Stimulated activated CD8-positive, alpha-beta memory T cell treated with anti-CD3 and anti-CD28 coated beads, Interleukin-4, amount 100 ng/mL, for 4 hours (primary cell): ENCODE measurements at regions not wholly inside any gene's neighbourhood (a gene's known extent, or its start where the extent isn't known, plus 50 kb on each side); places are given as distances from the start of the nearest gene placed in this dataset.
"Not testable (repeated sequence)": the region's sequence is repeated elsewhere in the genome, so short reads cannot be mapped to it uniquely, and the experiment has no call there.

ENCODE experiments used
- DNase-seq, 2 donors: peaks; one replicate each; pipeline ENCODE4 v3.0.0-alpha.2; 2020; ENCODE audit warnings: low read depth in 2 of 2, low spot score in 1 of 2

- no peak for DNase-seq
Measured at GRCh38 chr13:83008212-83008929, 873.9 kb downstream of the SLITRK1 start.

GRCh38 chr13:83007226-83007625 is 875.0 kb downstream of the SLITRK1 start:
- no peak for DNase-seq

GRCh38 chr13:83003185-83003584 is 879.1 kb downstream of the SLITRK1 start:
- no peak for DNase-seq

GRCh38 chr13:82993417-82993816 is 888.9 kb downstream of the SLITRK1 start:
- no peak for DNase-seq

GRCh38 chr13:82976499-82976898 is 905.8 kb downstream of the SLITRK1 start:
- no peak for DNase-seq

GRCh38 chr13:82963226-82964099 is 918.8 kb downstream of the SLITRK1 start:
- no peak for DNase-seq

- DNase-seq: no peak
Measured at GRCh38 chr13:82962397-82962796, 919.9 kb downstream of the SLITRK1 start.

GRCh38 chr13:82961757-82962156 is 920.5 kb downstream of the SLITRK1 start:
- DNase-seq: no peak

- not testable (repeated sequence) for DNase-seq
Measured at GRCh38 chr13:82952336-82952735, 929.9 kb downstream of the SLITRK1 start.

- no peak for DNase-seq
Measured at GRCh38 chr13:82947683-82948082, 934.6 kb downstream of the SLITRK1 start.

GRCh38 chr13:82947191-82947621 is 935.1 kb downstream of the SLITRK1 start:
- no peak for DNase-seq

GRCh38 chr13:82938644-82939043 is 943.6 kb downstream of the SLITRK1 start:
- DNase-seq: no peak

- no peak for DNase-seq
Measured at GRCh38 chr13:82934000-82934399, 948.3 kb downstream of the SLITRK1 start.

GRCh38 chr13:82925114-82925513 is 957.2 kb downstream of the SLITRK1 start:
- no peak for DNase-seq

- no peak for DNase-seq
Measured at GRCh38 chr13:82917984-82918383, 964.3 kb downstream of the SLITRK1 start.

GRCh38 chr13:82912564-82912963 is 969.7 kb downstream of the SLITRK1 start:
- DNase-seq: no peak

GRCh38 chr13:82905071-82905470 is 977.2 kb downstream of the SLITRK1 start:
- no peak for DNase-seq

- DNase-seq: no peak
Measured at GRCh38 chr13:82900453-82900852, 981.8 kb downstream of the SLITRK1 start.

GRCh38 chr13:82898586-82898985 is 983.7 kb downstream of the SLITRK1 start:
- DNase-seq: no peak

GRCh38 chr13:82879921-82880320 is 1002.4 kb downstream of the SLITRK1 start:
- no peak for DNase-seq

GRCh38 chr13:82878536-82878935 is 1003.7 kb downstream of the SLITRK1 start:
- no peak for DNase-seq

- DNase-seq: no peak
Measured at GRCh38 chr13:82867284-82867683, 1015.0 kb downstream of the SLITRK1 start.
